ENCODE measurements at regions not wholly inside any gene's neighbourhood (a gene's known extent, or its start where the extent isn't known, plus 50 kb on each side); places are given as distances from the start of the nearest gene placed in this dataset.

DNA sequence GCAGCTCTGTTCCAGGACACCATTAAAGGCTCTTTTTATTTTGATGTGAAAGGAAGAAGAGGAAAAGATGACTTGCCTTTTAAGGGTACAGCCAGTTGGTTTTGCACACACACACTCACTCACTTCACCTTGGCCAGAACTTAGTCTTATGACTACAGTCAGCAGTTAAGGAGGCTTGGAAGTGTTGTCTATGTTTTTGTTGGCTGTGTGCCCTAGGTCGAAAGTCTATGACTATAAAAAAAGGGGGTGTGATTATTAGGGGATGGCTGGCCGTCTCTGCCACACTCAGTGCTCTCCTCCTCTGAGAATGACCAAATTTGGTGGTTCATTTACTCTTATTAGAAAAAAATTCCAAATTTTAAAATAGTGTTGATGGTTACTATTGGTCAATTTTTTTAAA lies 139.5 kb upstream of the OTX2 start:
- in situ Hi-C loops (cut with MboI), result no loop called here
- FAIRE-seq (no peak), DNase-seq (ENCODE audit: extremely low read depth in 1 of 4, low spot score in 3 of 4) (no peak), ATAC-seq (no peak)
- Histone ChIP-seq H3K9me3 (replicated peaks; ENCODE audit: control insufficient read depth, insufficient read depth, low read depth, low read length) (no peaks in the 10 kb centered on the region), H3K4me2 (ENCODE audit: insufficient read depth, low read length) (no peak overlapping the region), H3K36me3 (ENCODE audit: control insufficient read depth, insufficient read depth, low read length) (no peaks in the 10 kb centered on the region), H3K4me3 (no peak overlapping the region), H2AFZ (ENCODE audit: low read depth, low read length) (no peak overlapping the region), H3K9me1 (ENCODE audit: control insufficient read depth, insufficient read depth, low read length) (no peaks in the 10 kb centered on the region), H3K4me1 (replicated peaks in 1 of 2; ENCODE audit: control insufficient read depth in 2 of 2, insufficient read depth in 2 of 2, low read length in 2 of 2) (no peaks in the 10 kb centered on the region), H3K27me3 (ENCODE audit: control insufficient read depth in 2 of 2, insufficient read depth in 2 of 2, low read length in 2 of 2) (no peaks in the 10 kb centered on the region), H3K79me2 (ENCODE audit: control insufficient read depth, insufficient read depth, low read length) (no peaks in the 10 kb centered on the region), H3K9ac (ENCODE audit: insufficient read depth in 1 of 2, low read depth in 2 of 2, low read length in 2 of 2) (no peak overlapping the region), H3K27ac (ENCODE audit: extremely low read depth, low read depth, low read length) (no peak overlapping the region), H4K20me1 (replicated peaks; ENCODE audit: control insufficient read depth, insufficient read depth, low read length) (no peaks in the 10 kb centered on the region)
- TF ChIP-seq ZNF57 (CRISPR knock-in tag; IDR thresholded peaks at IDR 0.05), result no peak
- TF ChIP-seq ZNF239 (CRISPR knock-in tag; IDR thresholded peaks at IDR 0.05), result no peak
- no peak for TF ChIP-seq ESRRA (IDR thresholded peaks at IDR 0.05; ENCODE audit: borderline replicate concordance, low read depth)
- no peak for TF ChIP-seq SP2 (IDR thresholded peaks at IDR 0.05; ENCODE audit: extremely low read depth, low read depth, low read length, poor library complexity, severe bottlenecking)
- TF ChIP-seq CCNT2 (IDR thresholded peaks at IDR 0.05; ENCODE audit: borderline replicate concordance, extremely low read depth, insufficient read length, low read depth, low read length), result no peak
- TF ChIP-seq, protein P1, sequence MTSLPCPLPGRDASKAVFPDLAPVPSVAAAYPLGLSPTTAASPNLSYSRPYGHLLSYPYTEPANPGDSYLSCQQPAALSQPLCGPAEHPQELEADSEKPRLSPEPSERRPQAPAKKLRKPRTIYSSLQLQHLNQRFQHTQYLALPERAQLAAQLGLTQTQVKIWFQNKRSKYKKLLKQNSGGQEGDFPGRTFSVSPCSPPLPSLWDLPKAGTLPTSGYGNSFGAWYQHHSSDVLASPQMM (CRISPR knock-in tag; IDR thresholded peaks at IDR 0.05), result no peak
- TF ChIP-seq LCOR (CRISPR knock-in tag; IDR thresholded peaks at IDR 0.05), result no peak
- TF ChIP-seq PHF8 (IDR thresholded peaks at IDR 0.05; ENCODE audit: borderline replicate concordance, low read length), result no peak
- TF ChIP-seq FOXP1 (CRISPR knock-in tag; IDR thresholded peaks at IDR 0.05), result no peak
- TF ChIP-seq RBBP5 (IDR thresholded peaks at IDR 0.05; ENCODE audit: borderline replicate concordance, insufficient read depth, low read length, poor library complexity, severe bottlenecking), result no peak
- 33% methylated on average over 2 of the region's 2 CpGs for WGBS (ENCODE audit: insufficient coverage, low coverage, missing lambda C conversion rate)
- ChIA-PET CTCF (ENCODE audit: low intra/inter-chr PET ratio) (no interaction called here), POLR2A (no interaction called here)
- no TSS peak for BruUV-seq (replicated peaks)
- intact Hi-C loops (cut with micrococcal nuclease), result no loop called here

Measured in K562 (cell line).